Stomach (tissue), 8 donors: ENCODE measurements at regions not wholly inside any gene's neighbourhood (a gene's known extent, or its start where the extent isn't known, plus 50 kb on each side); places are given as distances from the start of the nearest gene placed in this dataset.
"Not testable (repeated sequence)": the region's sequence is repeated elsewhere in the genome, so short reads cannot be mapped to it uniquely, and the experiment has no call there.

Experiments used
- DNase-seq, 2 donors: peaks; one replicate each; pipeline versions ENCODE4 v3.0.0 to v3.0.0-alpha.2; 2013 to 2019
- H3K27ac ChIP-seq, 5 donors: fragments of 200-600 bp in 4 of 5; sonication (generic) in 4 of 5; one replicate each; pipeline ENCODE4 v1.5.1; 2013 to 2019; ENCODE audit warnings: mild to moderate bottlenecking in 1 of 5, moderate library complexity in 1 of 5
- H3K27me3 ChIP-seq, 3 donors: fragments of 200-600 bp; sonication (generic); one replicate each; pipeline ENCODE4 v1.5.1; 2017 to 2019; ENCODE audit warnings: mixed run types in 1 of 3
- H3K36me3 ChIP-seq, 4 donors: fragments of 200-600 bp; sonication (generic); 1 replicate in 3 of 4; 2 replicates in 1 of 4; pipeline ENCODE4 v1.5.1; 2016 to 2019
- H3K4me1 ChIP-seq, 4 donors: fragments of 200-600 bp; sonication (generic); one replicate each; pipeline ENCODE4 v1.5.1; 2016 to 2019
- H3K4me3 ChIP-seq, 4 donors: fragments of 200-600 bp; sonication (generic) in 3 of 4; one replicate each; pipeline ENCODE4 v1.5.1; 2016 to 2019; ENCODE audit warnings: mild to moderate bottlenecking in 1 of 4
- H3K9me3 ChIP-seq, 4 donors: fragments of 200-600 bp; sonication (generic); one replicate each; pipeline ENCODE4 v1.5.1; 2016 to 2019
- EP300 ChIP-seq: sonication (generic); formaldehyde crosslinking; IDR thresholded peaks from one replicate; pipeline ENCODE4 v1.6.1; 2017; ENCODE audit warnings: antibody characterized with exemption
- POLR2A ChIP-seq, 4 donors: fragments of 450-650 bp; IDR thresholded peaks; one replicate each; pipeline ENCODE4 v1.6.1; 2016; ENCODE audit warnings: antibody characterized with exemption in 4 of 4, control low read depth in 2 of 4, mild to moderate bottlenecking in 1 of 4, moderate library complexity in 1 of 4
- POLR2AphosphoS5 ChIP-seq, 3 donors: sonication (generic); formaldehyde crosslinking; IDR thresholded peaks; one replicate each; pipeline ENCODE4 v1.6.1; 2016; ENCODE audit warnings: antibody characterized with exemption in 3 of 3
- WGBS, 5 donors: extraction: QIAGEN DNeasy Blood & Tissue Kit in 3 of 5; methylation state at CpG; one replicate each; pipeline versions ENCODE4 v1.1.5 to v1.1.7; 2013 to 2018; 5-methylcytosine and 5-hydroxymethylcytosine counted together
- intact Hi-C: fragments of 100-400 bp; cut with DNase I; formaldehyde crosslinking; loops from one replicate; pipeline ENCODE4 v1.15.1; 2023; ENCODE audit warnings: low total_unique reads
- TF ChIP-seq, protein P1 (sequence below), 7 experiments: fragments of 450-650 bp in 4 of 7; fragments of 200-600 bp in 3 of 7; sonication (generic) in 3 of 7; IDR thresholded peaks; one replicate each; pipeline ENCODE4 v1.5.1; 2016 to 2019; ENCODE audit warnings: antibody characterized with exemption in 7 of 7, control low read depth in 2 of 7, mild to moderate bottlenecking in 1 of 7
- donor health status: healthy with polysubstance abuse.
- donor health status: Bipolar disorder and iron deficiency.
- donor health status: healthy.

DNA sequence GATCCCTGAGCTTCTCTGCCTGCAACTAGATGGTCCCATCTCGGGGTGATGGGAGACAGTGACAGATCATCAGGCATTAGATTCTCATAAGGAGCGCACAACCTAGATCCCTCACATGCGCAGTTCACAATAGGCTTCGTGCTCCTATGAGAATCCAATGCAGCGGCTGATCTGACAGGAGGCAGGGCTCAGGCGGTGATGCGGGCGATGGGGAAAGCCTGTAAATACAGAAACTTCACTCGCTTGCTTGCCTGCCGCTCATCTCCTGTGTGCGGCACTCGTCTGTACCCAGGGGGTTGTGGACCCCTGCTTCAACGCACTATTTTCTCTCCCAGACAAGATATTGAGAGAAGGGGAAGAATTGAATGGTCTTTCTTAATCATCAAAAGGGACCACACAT lies 473.9 kb downstream of the ZNF536 start:
- H3K27me3 ChIP-seq, result no peaks in the 10 kb centered on the region
- no peak for DNase-seq
- H3K4me3 ChIP-seq, result no peak overlapping the region
- H3K9me3 ChIP-seq, result no peaks in the 10 kb centered on the region
- H3K27ac ChIP-seq, result no peak overlapping the region
- TF ChIP-seq EP300, result no peak
- TF ChIP-seq, protein P1, sequence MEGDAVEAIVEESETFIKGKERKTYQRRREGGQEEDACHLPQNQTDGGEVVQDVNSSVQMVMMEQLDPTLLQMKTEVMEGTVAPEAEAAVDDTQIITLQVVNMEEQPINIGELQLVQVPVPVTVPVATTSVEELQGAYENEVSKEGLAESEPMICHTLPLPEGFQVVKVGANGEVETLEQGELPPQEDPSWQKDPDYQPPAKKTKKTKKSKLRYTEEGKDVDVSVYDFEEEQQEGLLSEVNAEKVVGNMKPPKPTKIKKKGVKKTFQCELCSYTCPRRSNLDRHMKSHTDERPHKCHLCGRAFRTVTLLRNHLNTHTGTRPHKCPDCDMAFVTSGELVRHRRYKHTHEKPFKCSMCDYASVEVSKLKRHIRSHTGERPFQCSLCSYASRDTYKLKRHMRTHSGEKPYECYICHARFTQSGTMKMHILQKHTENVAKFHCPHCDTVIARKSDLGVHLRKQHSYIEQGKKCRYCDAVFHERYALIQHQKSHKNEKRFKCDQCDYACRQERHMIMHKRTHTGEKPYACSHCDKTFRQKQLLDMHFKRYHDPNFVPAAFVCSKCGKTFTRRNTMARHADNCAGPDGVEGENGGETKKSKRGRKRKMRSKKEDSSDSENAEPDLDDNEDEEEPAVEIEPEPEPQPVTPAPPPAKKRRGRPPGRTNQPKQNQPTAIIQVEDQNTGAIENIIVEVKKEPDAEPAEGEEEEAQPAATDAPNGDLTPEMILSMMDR (IDR thresholded peaks at IDR 0.05), result no peak
- no peak for TF ChIP-seq POLR2A (IDR thresholded peaks at IDR 0.05)
- no peak for TF ChIP-seq POLR2AphosphoS5 (IDR thresholded peaks at IDR 0.05)
- no peaks in the 10 kb centered on the region for H3K36me3 ChIP-seq
- 78 to 93% (median 87%) methylated on average over 13 of the region's 13 CpGs for WGBS, 5 donors
- no peaks in the 10 kb centered on the region for H3K4me1 ChIP-seq
- intact Hi-C loops, result no loop called here

DNA sequence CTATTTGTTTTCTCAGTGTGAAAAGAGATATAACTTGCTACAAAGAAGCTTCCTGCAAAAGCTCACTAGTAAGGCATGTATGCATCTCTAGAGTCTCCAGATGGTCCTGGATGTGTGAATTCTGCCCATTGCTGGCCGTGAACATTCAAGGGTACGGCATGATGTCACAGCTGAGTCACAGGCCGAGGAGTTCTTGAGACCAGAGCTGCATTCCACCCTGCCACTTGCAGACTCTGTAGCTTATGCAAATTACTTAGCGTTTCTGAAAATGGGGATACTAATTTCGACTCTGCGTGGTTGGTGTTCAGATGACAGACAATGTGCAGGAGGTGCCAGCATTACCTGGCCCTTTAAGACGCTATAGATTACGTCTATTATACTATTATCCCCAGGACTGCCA lies 470.7 kb downstream of the ZNF536 start:
- H3K36me3 ChIP-seq, result no peaks in the 10 kb centered on the region
- H3K9me3 ChIP-seq, result no peaks in the 10 kb centered on the region
- H3K27me3 ChIP-seq, result no peaks in the 10 kb centered on the region
- WGBS, 5 donors, result 83 to 87% (median 84%) methylated on average over 8 of the region's 8 CpGs
- intact Hi-C loops, result no loop called here
- TF ChIP-seq, protein P1 (IDR thresholded peaks at IDR 0.05), result no peak
- TF ChIP-seq POLR2AphosphoS5 (IDR thresholded peaks at IDR 0.05) (no peak), EP300 (no peak), POLR2A (IDR thresholded peaks at IDR 0.05) (no peak)
- DNase-seq, result no peak
- H3K27ac ChIP-seq, result no peak overlapping the region
- no peak overlapping the region for H3K4me3 ChIP-seq
- no peaks in the 10 kb centered on the region for H3K4me1 ChIP-seq

DNA sequence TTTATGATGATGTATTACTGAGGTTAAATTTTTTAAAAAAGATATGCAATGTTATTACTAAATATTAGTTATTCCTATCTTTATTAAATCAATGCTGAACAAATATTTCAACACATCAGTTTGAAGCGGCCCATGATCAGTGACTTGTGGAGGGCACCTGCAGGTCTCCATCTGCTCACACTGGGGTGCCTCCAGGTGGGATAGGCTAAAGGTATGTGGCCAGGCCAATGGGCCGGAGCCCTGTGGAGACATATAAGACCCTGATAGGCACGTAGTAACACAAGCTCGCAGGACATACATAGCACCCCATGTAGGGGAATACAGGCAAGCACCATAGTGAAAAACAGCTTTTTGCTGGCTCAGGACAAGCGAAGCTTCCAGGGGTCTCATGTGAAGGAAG lies 469.8 kb downstream of the ZNF536 start:
- no peak overlapping the region for H3K27ac ChIP-seq
- H3K36me3 ChIP-seq, result no peaks in the 10 kb centered on the region
- intact Hi-C loops, result no loop called here
- no peaks in the 10 kb centered on the region for H3K27me3 ChIP-seq
- H3K9me3 ChIP-seq, result no peaks in the 10 kb centered on the region
- WGBS, 5 donors, result 72 to 91% (median 90%) methylated on average over 2 to 5 of the region's 5 CpGs
- no peaks in the 10 kb centered on the region for H3K4me1 ChIP-seq
- no peak overlapping the region for H3K4me3 ChIP-seq
- no peak for DNase-seq
- TF ChIP-seq, protein P1 (IDR thresholded peaks at IDR 0.05), result no peak

DNA sequence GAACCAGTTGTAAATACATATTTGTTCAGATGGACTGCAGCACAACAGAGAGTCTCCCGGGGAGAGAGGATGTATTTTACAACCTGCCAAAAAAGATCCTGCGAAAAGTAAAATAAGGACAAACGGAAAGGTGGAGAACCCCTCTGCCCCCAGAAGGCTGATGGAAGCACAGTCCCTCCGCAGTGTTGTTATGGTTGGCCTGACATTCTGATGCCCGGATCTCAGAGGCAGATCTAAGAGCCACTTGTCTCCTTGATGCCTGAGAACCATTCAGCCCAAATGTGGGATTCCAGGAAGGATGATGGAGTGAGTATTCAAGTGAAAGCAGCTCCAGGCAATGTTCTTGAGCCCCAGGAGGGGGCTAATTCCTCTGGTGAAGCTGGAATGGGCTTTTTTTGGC lies 458.7 kb downstream of the ZNF536 start:
- Histone ChIP-seq H3K36me3 (no peaks in the 10 kb centered on the region), H3K27ac (no peak overlapping the region)
- TF ChIP-seq EP300 (no peak), POLR2AphosphoS5 (IDR thresholded peaks at IDR 0.05) (no peak), POLR2A (IDR thresholded peaks at IDR 0.05) (no peak)
- TF ChIP-seq, protein P1 (IDR thresholded peaks at IDR 0.05), result no peak

DNA sequence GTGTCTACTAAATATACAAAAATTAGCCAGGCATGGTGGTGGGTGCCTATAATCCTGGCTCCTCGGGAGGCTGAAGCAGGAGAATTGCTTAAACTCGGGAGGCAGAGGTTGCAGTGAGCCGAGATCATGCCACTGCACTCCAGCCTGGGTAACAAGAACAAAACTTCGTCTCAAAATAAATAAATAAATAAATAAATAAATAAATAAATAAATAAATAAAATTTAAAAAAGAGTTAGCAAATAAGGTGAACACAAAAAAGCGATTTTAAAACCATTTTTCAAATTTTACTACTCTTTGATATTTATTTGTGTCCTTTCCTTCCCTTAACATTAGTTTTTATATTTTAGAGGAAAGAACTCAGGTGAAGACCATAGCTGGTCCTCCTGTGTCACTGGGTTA lies 453.3 kb downstream of the ZNF536 start:
- 84 to 90% (median 88%) methylated on average over 5 of the region's 5 CpGs for WGBS, 5 donors
- intact Hi-C loops, H3K36me3 ChIP-seq, H3K4me1 ChIP-seq, DNase-seq, H3K27ac ChIP-seq, H3K27me3 ChIP-seq, H3K4me3 ChIP-seq, H3K9me3 ChIP-seq: not testable (repeated sequence)

More for the DNA sequence above, 458.7 kb downstream of the ZNF536 start:
- no peak overlapping the region for H3K4me3 ChIP-seq
- 77 to 88% (median 80%) methylated on average over 5 of the region's 5 CpGs for WGBS, 5 donors
- intact Hi-C loops, result no loop called here
- no peaks in the 10 kb centered on the region for H3K27me3 ChIP-seq
- H3K4me1 ChIP-seq, result no peaks in the 10 kb centered on the region
- no peak for DNase-seq
- H3K9me3 ChIP-seq, result peaks cover 0 to 9% (median 4%) of the 10 kb centered on the region in 4 donors
